ENCODE measurements at regions not wholly inside any gene's neighbourhood (a gene's known extent, or its start where the extent isn't known, plus 50 kb on each side); places are given as distances from the start of the nearest gene placed in this dataset.

DNA sequence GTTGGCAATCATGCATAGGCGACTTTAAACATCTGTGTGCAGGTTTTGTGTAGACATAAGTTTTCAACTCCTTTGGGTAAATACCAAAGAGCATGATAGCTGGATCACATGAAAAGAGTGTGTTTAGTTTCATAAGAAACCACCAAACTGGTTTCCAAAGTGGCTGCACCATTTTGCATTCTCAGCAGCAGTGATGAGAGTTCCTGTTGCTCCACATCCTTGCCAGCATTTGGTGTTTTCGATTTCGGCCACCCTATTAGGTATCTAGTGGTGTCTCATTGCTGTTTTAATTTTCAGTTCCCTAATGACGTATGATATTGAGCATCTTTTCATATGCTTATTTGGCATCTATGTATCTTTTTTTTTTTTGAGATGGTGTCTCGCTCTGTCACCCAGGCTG is 62.8 kb upstream of the CCND1 start:
- DNase-seq: no peak
- peaks cover 20 to 33% (median 24%) of the 10 kb centered on the region in 5 donors for H3K27me3 Mint-ChIP-seq
- no peaks in the 10 kb centered on the region for H3K36me3 Mint-ChIP-seq
- peaks cover 0 to 3% (median 0%) of the 10 kb centered on the region in 11 donors for H3K9me3 Mint-ChIP-seq
- H3K4me1 Mint-ChIP-seq: peaks cover 0 to 5% (median 0%) of the 10 kb centered on the region in 7 donors
- no peak overlapping the region for H3K4me3 Mint-ChIP-seq
- no peak overlapping the region for H3K4me3 ChIP-seq (ENCODE audit: low read length)
- H3K27me3 ChIP-seq (ENCODE audit: control insufficient read depth in 2 of 2, insufficient read depth in 2 of 2, low read length in 2 of 2): peaks cover 0 to 2% of the 10 kb centered on the region in 2 donors
- intact Hi-C loops (cut with micrococcal nuclease): no loop called here
- H3K27ac Mint-ChIP-seq: no peak overlapping the region
- H3K9me3 ChIP-seq (ENCODE audit: control insufficient read depth in 2 of 3, low read length in 3 of 3): no peaks in the 10 kb centered on the region
- ChIA-PET CTCF (no interaction called here), POLR2A (no interaction called here)
- H3K4me1 ChIP-seq (ENCODE audit: control insufficient read depth in 2 of 2, insufficient read depth in 2 of 2, low read length in 2 of 2): no peaks in the 10 kb centered on the region
- no peaks in the 10 kb centered on the region for H3K36me3 ChIP-seq (ENCODE audit: control insufficient read depth in 2 of 3, insufficient read depth in 3 of 3, low read length in 3 of 3)
- no peak for ATAC-seq
- H3K27ac ChIP-seq (ENCODE audit: low read depth, low read length): no peak overlapping the region

- Mint-ChIP-seq H3K4me3 (no peak overlapping the region), H3K9me3 (peaks cover 0 to 4% (median 0%) of the 10 kb centered on the region in 11 donors), H3K36me3 (peaks cover 0 to 4% (median 0%) of the 10 kb centered on the region in 5 donors), H3K4me1 (peaks cover 0 to 2% (median 0%) of the 10 kb centered on the region in 7 donors), H3K27me3 (peaks cover 15 to 25% (median 24%) of the 10 kb centered on the region in 5 donors), H3K27ac (no peak overlapping the region)
- DNase-seq: no peak
- no peak for ATAC-seq
- CTCF ChIA-PET: no interaction called here
- intact Hi-C loops (cut with micrococcal nuclease): no loop called here
- Histone ChIP-seq H3K4me3 (ENCODE audit: low read length) (no peak overlapping the region), H3K36me3 (ENCODE audit: control insufficient read depth in 2 of 3, insufficient read depth in 3 of 3, low read length in 3 of 3) (no peaks in the 10 kb centered on the region), H3K27me3 (ENCODE audit: control insufficient read depth in 2 of 2, insufficient read depth in 2 of 2, low read length in 2 of 2) (peaks cover 0 to 2% of the 10 kb centered on the region in 2 donors), H3K9me3 (ENCODE audit: control insufficient read depth in 2 of 3, low read length in 3 of 3) (no peaks in the 10 kb centered on the region), H3K27ac (ENCODE audit: low read depth, low read length) (no peak overlapping the region), H3K4me1 (ENCODE audit: control insufficient read depth in 2 of 2, insufficient read depth in 2 of 2, low read length in 2 of 2) (no peaks in the 10 kb centered on the region)
- POLR2A ChIA-PET: no interaction called here
Measured at GRCh38 chr11:69580529-69580928, 60.4 kb upstream of the CCND1 start.

DNA sequence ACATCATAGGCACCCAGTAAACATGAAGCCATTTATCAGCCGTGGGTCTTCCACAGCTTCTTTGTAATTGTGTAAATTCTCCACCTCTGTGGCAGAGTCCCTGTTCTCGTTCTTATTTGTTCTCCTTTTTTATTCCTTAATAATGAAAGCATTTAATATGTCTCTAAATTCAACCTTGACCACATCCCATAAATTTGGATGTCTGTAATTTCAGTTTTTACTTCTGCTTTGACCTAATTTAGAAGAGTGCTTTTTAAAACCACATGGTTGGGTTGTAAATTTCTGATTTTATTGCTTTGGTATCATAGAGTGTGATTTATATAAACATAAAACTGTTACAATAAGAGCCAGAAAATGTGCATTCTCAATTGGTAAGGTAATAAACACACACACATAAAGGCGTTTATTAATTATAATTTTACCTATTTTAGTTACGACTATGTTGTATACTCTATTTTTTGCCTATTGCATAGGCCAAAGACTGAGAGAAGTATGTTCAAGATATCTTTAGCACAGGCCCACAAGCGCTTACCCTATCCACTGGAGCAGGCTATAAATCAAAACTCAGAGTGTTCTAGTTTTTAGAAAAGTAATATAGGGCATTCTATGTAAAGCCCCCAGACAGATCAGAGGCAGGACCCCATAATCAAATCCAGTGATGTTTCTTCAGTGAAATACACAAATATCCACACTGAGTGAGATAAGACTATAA is 58.0 kb upstream of the CCND1 start:
- no peaks in the 10 kb centered on the region for H3K27me3 ChIP-seq (ENCODE audit: control insufficient read depth in 2 of 2, insufficient read depth in 2 of 2, low read length in 2 of 2)
- no peak overlapping the region for H3K27ac Mint-ChIP-seq
- ChIA-PET CTCF (no interaction called here), POLR2A (no interaction called here)
- intact Hi-C loops (cut with micrococcal nuclease): no loop called here
- H3K4me1 Mint-ChIP-seq: no peaks in the 10 kb centered on the region
- peaks cover 5 to 21% (median 9%) of the 10 kb centered on the region in 5 donors for H3K27me3 Mint-ChIP-seq
- ATAC-seq: no peak
- no peak overlapping the region for H3K4me3 ChIP-seq (ENCODE audit: low read length)
- H3K27ac ChIP-seq (ENCODE audit: low read depth, low read length): no peak overlapping the region
- H3K4me3 Mint-ChIP-seq: no peak overlapping the region
- DNase-seq: no peak
- H3K9me3 ChIP-seq (ENCODE audit: control insufficient read depth in 2 of 3, low read length in 3 of 3): no peaks in the 10 kb centered on the region
- no peaks in the 10 kb centered on the region for H3K4me1 ChIP-seq (ENCODE audit: control insufficient read depth in 2 of 2, insufficient read depth in 2 of 2, low read length in 2 of 2)
- H3K36me3 ChIP-seq (ENCODE audit: control insufficient read depth in 2 of 3, insufficient read depth in 3 of 3, low read length in 3 of 3): no peaks in the 10 kb centered on the region
- peaks cover 0 to 4% (median 0%) of the 10 kb centered on the region in 11 donors for H3K9me3 Mint-ChIP-seq
- H3K36me3 Mint-ChIP-seq: peaks cover 0 to 4% (median 0%) of the 10 kb centered on the region in 5 donors

- POLR2A ChIA-PET: no interaction called here
- intact Hi-C loops (cut with micrococcal nuclease): no loop called here
- Mint-ChIP-seq H3K4me3 (no peak overlapping the region), H3K4me1 (no peaks in the 10 kb centered on the region), H3K27ac (no peak overlapping the region), H3K27me3 (peaks cover under 1 to 21% (median 10%) of the 10 kb centered on the region in 5 donors), H3K36me3 (peaks cover 0 to 4% (median 0%) of the 10 kb centered on the region in 5 donors), H3K9me3 (peaks cover 0 to 4% (median 0%) of the 10 kb centered on the region in 11 donors)
- DNase-seq (no peak), ATAC-seq (no peak)
- no peaks in the 10 kb centered on the region for H3K9me3 ChIP-seq (ENCODE audit: control insufficient read depth in 2 of 3, low read length in 3 of 3)
- H3K4me3 ChIP-seq (ENCODE audit: low read length): no peak overlapping the region
- H3K36me3 ChIP-seq (ENCODE audit: control insufficient read depth in 2 of 3, insufficient read depth in 3 of 3, low read length in 3 of 3): no peaks in the 10 kb centered on the region
- H3K27ac ChIP-seq (ENCODE audit: low read depth, low read length): no peak overlapping the region
- no peaks in the 10 kb centered on the region for H3K27me3 ChIP-seq (ENCODE audit: control insufficient read depth in 2 of 2, insufficient read depth in 2 of 2, low read length in 2 of 2)
- CTCF ChIA-PET: no interaction called here
- no peaks in the 10 kb centered on the region for H3K4me1 ChIP-seq (ENCODE audit: control insufficient read depth in 2 of 2, insufficient read depth in 2 of 2, low read length in 2 of 2)
Measured at GRCh38 chr11:69584160-69584559, 56.8 kb upstream of the CCND1 start.

DNA sequence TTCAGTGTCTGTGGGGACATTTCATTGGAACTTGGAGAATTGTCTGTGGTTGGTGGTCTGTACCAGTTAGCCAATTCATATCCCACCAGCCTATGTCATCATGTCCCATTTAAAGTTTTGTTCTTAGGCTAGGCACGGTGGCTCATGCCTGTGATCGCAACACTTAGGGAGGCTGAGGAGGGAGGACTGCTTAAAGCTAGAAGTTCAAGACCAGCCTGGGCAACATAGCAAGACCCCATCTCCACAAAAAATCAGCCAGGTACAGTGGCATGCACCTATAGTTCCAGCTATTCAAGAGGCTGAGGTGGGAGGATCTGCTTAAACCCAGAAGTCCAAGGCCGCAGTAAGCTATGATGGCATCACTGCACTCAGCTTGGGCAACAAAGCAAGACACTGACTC is 55.6 kb upstream of the CCND1 start:
- DNase-seq (no peak), ATAC-seq (no peak)
- H3K4me3 Mint-ChIP-seq: no peak overlapping the region
- ChIA-PET POLR2A (no interaction called here), CTCF (interaction anchor here (0.8 kb wide), 1 partner anchor 383 kb away, joined by 3 read pairs; no protein-coding TSS in a partner anchor)
- peaks cover 0 to 4% (median 0%) of the 10 kb centered on the region in 5 donors for H3K36me3 Mint-ChIP-seq
- Histone ChIP-seq H3K4me3 (ENCODE audit: low read length) (no peak overlapping the region), H3K27ac (ENCODE audit: low read depth, low read length) (no peak overlapping the region), H3K27me3 (ENCODE audit: control insufficient read depth in 2 of 2, insufficient read depth in 2 of 2, low read length in 2 of 2) (no peaks in the 10 kb centered on the region), H3K4me1 (ENCODE audit: control insufficient read depth in 2 of 2, insufficient read depth in 2 of 2, low read length in 2 of 2) (no peaks in the 10 kb centered on the region), H3K36me3 (ENCODE audit: control insufficient read depth in 2 of 3, insufficient read depth in 3 of 3, low read length in 3 of 3) (no peaks in the 10 kb centered on the region), H3K9me3 (ENCODE audit: control insufficient read depth in 2 of 3, low read length in 3 of 3) (no peaks in the 10 kb centered on the region)
- peaks cover 0 to 4% (median 0%) of the 10 kb centered on the region in 11 donors for H3K9me3 Mint-ChIP-seq
- peaks cover 0 to 21% (median 13%) of the 10 kb centered on the region in 5 donors for H3K27me3 Mint-ChIP-seq
- H3K27ac Mint-ChIP-seq: no peak overlapping the region
- intact Hi-C loops (cut with micrococcal nuclease): no loop called here
- no peaks in the 10 kb centered on the region for H3K4me1 Mint-ChIP-seq

DNA sequence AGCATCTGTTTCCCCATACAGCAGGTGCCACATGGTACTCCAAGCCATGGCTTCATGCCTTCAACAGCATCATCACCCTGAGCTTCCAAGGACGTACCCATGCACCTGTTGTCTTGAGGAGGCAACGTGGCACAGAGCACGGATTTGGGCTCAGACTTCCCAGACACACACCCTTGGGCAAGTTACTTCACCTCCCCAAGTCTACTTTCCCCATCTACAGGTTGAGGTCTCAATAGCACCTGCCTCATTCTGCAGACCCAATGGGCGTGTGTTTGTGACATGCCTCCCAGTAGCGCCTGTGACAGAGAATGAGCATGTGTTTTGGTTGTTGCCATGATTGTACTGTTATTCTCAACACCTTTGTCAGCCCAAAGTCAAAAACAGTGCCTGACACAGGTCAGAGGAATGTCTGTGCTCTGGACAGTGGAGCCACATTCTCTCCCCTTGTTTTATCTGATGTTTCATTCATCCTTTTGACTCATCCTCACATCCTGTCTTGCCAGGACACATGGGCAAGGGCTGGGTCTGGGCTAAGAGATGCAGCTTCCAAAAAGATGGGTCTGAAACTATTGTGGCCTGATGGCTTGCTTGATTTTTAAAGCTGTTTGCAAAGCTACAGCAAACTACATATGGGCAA is 53.4 kb upstream of the CCND1 start:
- Histone ChIP-seq H3K27me3 (ENCODE audit: control insufficient read depth in 2 of 2, insufficient read depth in 2 of 2, low read length in 2 of 2) (no peaks in the 10 kb centered on the region), H3K27ac (ENCODE audit: low read depth, low read length) (no peak overlapping the region), H3K36me3 (ENCODE audit: control insufficient read depth in 2 of 3, insufficient read depth in 3 of 3, low read length in 3 of 3) (no peaks in the 10 kb centered on the region), H3K4me3 (ENCODE audit: low read length) (no peak overlapping the region), H3K4me1 (ENCODE audit: control insufficient read depth in 2 of 2, insufficient read depth in 2 of 2, low read length in 2 of 2) (no peaks in the 10 kb centered on the region), H3K9me3 (ENCODE audit: control insufficient read depth in 2 of 3, low read length in 3 of 3) (no peaks in the 10 kb centered on the region)
- no peak for DNase-seq
- intact Hi-C loops (cut with micrococcal nuclease): no loop called here
- H3K9me3 Mint-ChIP-seq: peaks cover 0 to 4% (median 0%) of the 10 kb centered on the region in 11 donors
- no peaks in the 10 kb centered on the region for H3K4me1 Mint-ChIP-seq
- peaks cover 0 to 4% (median 0%) of the 10 kb centered on the region in 5 donors for H3K36me3 Mint-ChIP-seq
- peaks cover 0 to 21% (median 8%) of the 10 kb centered on the region in 5 donors for H3K27me3 Mint-ChIP-seq
- ChIA-PET POLR2A (no interaction called here), CTCF (no interaction called here)
- H3K27ac Mint-ChIP-seq: no peak overlapping the region
- no peak overlapping the region for H3K4me3 Mint-ChIP-seq
- no peak for ATAC-seq

GRCh38 chr11:69588270-69588669 is 52.7 kb upstream of the CCND1 start:
- H3K4me1 ChIP-seq (ENCODE audit: control insufficient read depth in 2 of 2, insufficient read depth in 2 of 2, low read length in 2 of 2): no peaks in the 10 kb centered on the region
- no peak overlapping the region for H3K27ac ChIP-seq (ENCODE audit: low read depth, low read length)
- Mint-ChIP-seq H3K4me1 (no peaks in the 10 kb centered on the region), H3K9me3 (peaks cover 0 to 4% (median 0%) of the 10 kb centered on the region in 11 donors), H3K27ac (no peak overlapping the region), H3K4me3 (no peak overlapping the region), H3K27me3 (peaks cover 0 to 21% (median 8%) of the 10 kb centered on the region in 5 donors), H3K36me3 (peaks cover 0 to 4% (median 0%) of the 10 kb centered on the region in 5 donors)
- intact Hi-C loops (cut with micrococcal nuclease): no loop called here
- no peak overlapping the region for H3K4me3 ChIP-seq (ENCODE audit: low read length)
- H3K27me3 ChIP-seq (ENCODE audit: control insufficient read depth in 2 of 2, insufficient read depth in 2 of 2, low read length in 2 of 2): no peaks in the 10 kb centered on the region
- no peaks in the 10 kb centered on the region for H3K36me3 ChIP-seq (ENCODE audit: control insufficient read depth in 2 of 3, insufficient read depth in 3 of 3, low read length in 3 of 3)
- POLR2A ChIA-PET: no interaction called here
- DNase-seq: no peak
- ATAC-seq: no peak
- CTCF ChIA-PET: no interaction called here
- H3K9me3 ChIP-seq (ENCODE audit: control insufficient read depth in 2 of 3, low read length in 3 of 3): no peaks in the 10 kb centered on the region

Measured in naive thymus-derived CD4-positive, alpha-beta T cell (primary cell).